ENCODE measurements at regions not wholly inside any gene's neighbourhood (a gene's known extent, or its start where the extent isn't known, plus 50 kb on each side); places are given as distances from the start of the nearest gene placed in this dataset.

DNA sequence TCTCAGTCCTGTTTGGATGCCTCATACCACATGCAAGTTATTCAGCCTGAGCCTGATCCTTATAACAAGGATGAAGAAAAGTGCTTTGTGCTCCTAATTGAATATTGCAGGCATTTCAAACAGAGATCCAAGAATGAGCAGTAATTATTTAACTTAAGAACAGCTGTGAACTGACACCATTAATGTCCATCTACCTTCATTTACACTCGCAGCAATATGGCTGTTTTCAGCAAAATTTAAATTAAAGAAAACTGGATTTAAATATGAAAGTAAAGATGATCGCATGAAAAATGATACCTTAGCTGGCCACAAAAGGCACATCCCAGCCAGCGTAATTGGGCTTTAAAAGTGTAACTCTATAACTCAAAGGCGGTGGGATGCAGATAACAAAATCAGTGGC, 466.3 kb downstream of the GALC start:
- Histone ChIP-seq H3K4me3 (ENCODE audit: insufficient read depth, low read depth, low read length) (no peak overlapping the region), H3K27ac (ENCODE audit: insufficient read depth, low read length) (no peak overlapping the region), H3K23ac (ENCODE audit: low read depth, low read length) (no peak overlapping the region), H4K20me1 (ENCODE audit: insufficient read depth, low read length) (no peaks in the 10 kb centered on the region), H3K56ac (ENCODE audit: extremely low read depth, insufficient read depth, low read length) (no peak overlapping the region), H3K14ac (replicated peaks; ENCODE audit: low read depth, low read length) (no peak overlapping the region), H3K79me1 (ENCODE audit: low read depth in 1 of 2, low read length in 2 of 2) (no peaks in the 10 kb centered on the region), H2AK5ac (ENCODE audit: low read depth, low read length) (no peak overlapping the region), H3K18ac (ENCODE audit: low read depth, low read length) (no peak overlapping the region), H4K91ac (ENCODE audit: insufficient read depth, low read depth, low read length) (no peak overlapping the region), H3K9me3 (ENCODE audit: control insufficient read depth, insufficient read depth, low read length) (peaks cover 9% of the 10 kb centered on the region; the same call in 1 of the 2 replicates), H2AFZ (replicated peaks; ENCODE audit: low read length, poor library complexity) (no peak overlapping the region), H4K5ac (ENCODE audit: low read depth, low read length) (no peak overlapping the region), H3K27me3 (ENCODE audit: control insufficient read depth, insufficient read depth, low read length) (no peaks in the 10 kb centered on the region), H3K36me3 (ENCODE audit: control insufficient read depth, insufficient read depth, low read length) (no peaks in the 10 kb centered on the region), H3K9me1 (ENCODE audit: insufficient read depth, low read length) (no peaks in the 10 kb centered on the region), H3K4ac (ENCODE audit: low read depth, low read length) (no peak overlapping the region), H2BK120ac (ENCODE audit: low read depth, low read length) (no peak overlapping the region), H2BK15ac (ENCODE audit: low read depth, low read length) (no peak overlapping the region), H3K4me1 (ENCODE audit: control insufficient read depth, insufficient read depth, low read length) (no peaks in the 10 kb centered on the region), H2AK9ac (replicated peaks; ENCODE audit: low read depth, low read length, poor library complexity) (no peak overlapping the region), H3K9ac (ENCODE audit: low read depth, low read length) (no peak overlapping the region), H2BK5ac (ENCODE audit: low read depth, low read length, poor library complexity, severe bottlenecking) (no peak overlapping the region), H4K8ac (ENCODE audit: low read depth in 2 of 2, low read length in 2 of 2) (no peak overlapping the region), H3K4me2 (ENCODE audit: low read depth, low read length) (no peak overlapping the region), H2BK20ac (ENCODE audit: low read depth, low read length) (no peak overlapping the region)
- ATAC-seq (ENCODE audit: low read depth) = no peak
- whole genome bisulfite sequencing, 2 experiments (ENCODE audit: extremely low coverage in 2 of 2, insufficient read length in 1 of 2) = no CpG with 5 or more reads among the region's 4 CpGs
- CTCF ChIA-PET = interaction anchor here (1.0 kb wide), 1 partner anchor 9 kb away, joined by 3 read pairs; no protein-coding TSS in a partner anchor
- no peak for DNase-seq
- BruUV-seq (replicated peaks) = no TSS peak
- dilution Hi-C loops (cut with HindIII; ENCODE audit: low sequenced_read_pairs, unreplicated experiment) (no loop called here), in situ Hi-C loops (cut with MboI; ENCODE audit: low sequenced_read_pairs) (no loop called here), intact Hi-C loops (cut with micrococcal nuclease) (no loop called here)
- no peak for TF ChIP-seq CHD1 (IDR thresholded peaks at IDR 0.05; ENCODE audit: low read depth, low read length)
- TF ChIP-seq MXI1 (IDR thresholded peaks at IDR 0.05; ENCODE audit: borderline replicate concordance, low read depth, low read length) = no peak
- TF ChIP-seq RFX5 (IDR thresholded peaks at IDR 0.05; ENCODE audit: low read depth, low read length) = no peak
- POLR2A ChIA-PET (ENCODE audit: unreplicated experiment) = no interaction called here

All from IMR-90 (cell line).